ENCODE measurements at regions not wholly inside any gene's neighbourhood (a gene's known extent, or its start where the extent isn't known, plus 50 kb on each side); places are given as distances from the start of the nearest gene placed in this dataset.
"Not testable (repeated sequence)": the region's sequence is repeated elsewhere in the genome, so short reads cannot be mapped to it uniquely, and the experiment has no call there.

- H3K9me3 ChIP-seq (replicated peaks; ENCODE audit: control insufficient read depth, low read depth, low read length), result no peaks in the 10 kb centered on the region
- no peaks in the 10 kb centered on the region for H3K36me3 ChIP-seq (ENCODE audit: control insufficient read depth, insufficient read depth, low read length)
- H3K27me3 ChIP-seq (ENCODE audit: control insufficient read depth, insufficient read depth, low read length), result no peaks in the 10 kb centered on the region
- no peak overlapping the region for H3K4me3 ChIP-seq (ENCODE audit: low read length)
- 57% methylated on average over 1 of the region's 2 CpGs for WGBS (ENCODE audit: insufficient coverage)
- no peak overlapping the region for H3K27ac ChIP-seq (ENCODE audit: low read length)
- H3K4me1 ChIP-seq (ENCODE audit: control insufficient read depth, insufficient read depth, low read length), result no peaks in the 10 kb centered on the region
- peak; percentile 66 for DNase-seq
Measured at GRCh38 chr4:137375111-137375850, 157.0 kb downstream of the PCDH18 start.

GRCh38 chr4:137370679-137371078 is 161.6 kb downstream of the PCDH18 start:
- WGBS (ENCODE audit: insufficient coverage), result no CpG with 5 or more reads among the region's 2 CpGs
- no peak overlapping the region for H3K27ac ChIP-seq (ENCODE audit: low read length)

GRCh38 chr4:137370206-137370633 is 162.1 kb downstream of the PCDH18 start:
- no peaks in the 10 kb centered on the region for H3K27me3 ChIP-seq (ENCODE audit: control insufficient read depth, insufficient read depth, low read length)
- no peak overlapping the region for H3K27ac ChIP-seq (ENCODE audit: low read length)
- H3K4me1 ChIP-seq (ENCODE audit: control insufficient read depth, insufficient read depth, low read length), result no peaks in the 10 kb centered on the region
- H3K36me3 ChIP-seq (ENCODE audit: control insufficient read depth, insufficient read depth, low read length), result no peaks in the 10 kb centered on the region
- no peak overlapping the region for H3K4me3 ChIP-seq (ENCODE audit: low read length)
- WGBS (ENCODE audit: insufficient coverage), result no CpG with 5 or more reads among the region's 3 CpGs
- no peaks in the 10 kb centered on the region for H3K9me3 ChIP-seq (replicated peaks; ENCODE audit: control insufficient read depth, low read depth, low read length)
- no peak for DNase-seq

More at GRCh38 chr4:137370679-137371078, 161.6 kb downstream of the PCDH18 start:
- H3K27me3 ChIP-seq (ENCODE audit: control insufficient read depth, insufficient read depth, low read length), result no peaks in the 10 kb centered on the region
- no peaks in the 10 kb centered on the region for H3K36me3 ChIP-seq (ENCODE audit: control insufficient read depth, insufficient read depth, low read length)
- H3K9me3 ChIP-seq (replicated peaks; ENCODE audit: control insufficient read depth, low read depth, low read length), result no peaks in the 10 kb centered on the region
- no peak for DNase-seq
- H3K4me3 ChIP-seq (ENCODE audit: low read length), result no peak overlapping the region
- no peaks in the 10 kb centered on the region for H3K4me1 ChIP-seq (ENCODE audit: control insufficient read depth, insufficient read depth, low read length)

GRCh38 chr4:137367620-137368019 is 164.7 kb downstream of the PCDH18 start:
- no peak overlapping the region for H3K4me3 ChIP-seq (ENCODE audit: low read length)
- peak; percentile 24 for DNase-seq
- no peaks in the 10 kb centered on the region for H3K4me1 ChIP-seq (ENCODE audit: control insufficient read depth, insufficient read depth, low read length)
- H3K27me3 ChIP-seq (ENCODE audit: control insufficient read depth, insufficient read depth, low read length), result no peaks in the 10 kb centered on the region
- H3K27ac ChIP-seq (ENCODE audit: low read length), result no peak overlapping the region
- no CpG with 5 or more reads among the region's 2 CpGs for WGBS (ENCODE audit: insufficient coverage)
- H3K9me3 ChIP-seq (replicated peaks; ENCODE audit: control insufficient read depth, low read depth, low read length), result no peaks in the 10 kb centered on the region
- H3K36me3 ChIP-seq (ENCODE audit: control insufficient read depth, insufficient read depth, low read length), result no peaks in the 10 kb centered on the region

- WGBS (ENCODE audit: insufficient coverage), result no CpG with 5 or more reads among the region's 4 CpGs
- no peak for DNase-seq
- no peaks in the 10 kb centered on the region for H3K36me3 ChIP-seq (ENCODE audit: control insufficient read depth, insufficient read depth, low read length)
Measured at GRCh38 chr4:137363496-137363895, 168.8 kb downstream of the PCDH18 start.

GRCh38 chr4:137361756-137362470 is 170.4 kb downstream of the PCDH18 start:
- Histone ChIP-seq H3K36me3 (ENCODE audit: control insufficient read depth, insufficient read depth, low read length) (no peaks in the 10 kb centered on the region), H3K27ac (ENCODE audit: low read length) (no peak overlapping the region), H3K4me1 (ENCODE audit: control insufficient read depth, insufficient read depth, low read length) (peaks cover 3% of the 10 kb centered on the region), H3K4me3 (ENCODE audit: low read length) (no peak overlapping the region), H3K27me3 (ENCODE audit: control insufficient read depth, insufficient read depth, low read length) (no peaks in the 10 kb centered on the region), H3K9me3 (replicated peaks; ENCODE audit: control insufficient read depth, low read depth, low read length) (no peaks in the 10 kb centered on the region)
- WGBS (ENCODE audit: insufficient coverage), result no CpG with 5 or more reads among the region's 3 CpGs
- DNase-seq, result no peak

More at GRCh38 chr4:137363496-137363895, 168.8 kb downstream of the PCDH18 start:
- H3K27ac ChIP-seq (ENCODE audit: low read length), result no peak overlapping the region
- H3K4me3 ChIP-seq (ENCODE audit: low read length), result no peak overlapping the region
- no peaks in the 10 kb centered on the region for H3K9me3 ChIP-seq (replicated peaks; ENCODE audit: control insufficient read depth, low read depth, low read length)
- peaks cover 3% of the 10 kb centered on the region for H3K4me1 ChIP-seq (ENCODE audit: control insufficient read depth, insufficient read depth, low read length)
- no peaks in the 10 kb centered on the region for H3K27me3 ChIP-seq (ENCODE audit: control insufficient read depth, insufficient read depth, low read length)

- Histone ChIP-seq H3K27me3 (ENCODE audit: control insufficient read depth, insufficient read depth, low read length) (no peaks in the 10 kb centered on the region), H3K36me3 (ENCODE audit: control insufficient read depth, insufficient read depth, low read length) (no peaks in the 10 kb centered on the region), H3K9me3 (replicated peaks; ENCODE audit: control insufficient read depth, low read depth, low read length) (no peaks in the 10 kb centered on the region), H3K27ac (ENCODE audit: low read length) (no peak overlapping the region), H3K4me3 (ENCODE audit: low read length) (no peak overlapping the region), H3K4me1 (ENCODE audit: control insufficient read depth, insufficient read depth, low read length) (peaks cover 3% of the 10 kb centered on the region)
- DNase-seq, result no peak
- no CpG with 5 or more reads among the region's 1 CpG for WGBS (ENCODE audit: insufficient coverage)
Measured at GRCh38 chr4:137360761-137361160, 171.5 kb downstream of the PCDH18 start.

GRCh38 chr4:137359691-137360315 is 172.5 kb downstream of the PCDH18 start:
- WGBS (ENCODE audit: insufficient coverage), result no CpG with 5 or more reads among the region's 2 CpGs
- H3K27ac ChIP-seq (ENCODE audit: low read length), result peak overlapping the region; percentile 72
- no peaks in the 10 kb centered on the region for H3K36me3 ChIP-seq (ENCODE audit: control insufficient read depth, insufficient read depth, low read length)
- peak; percentile 89 for DNase-seq
- H3K4me3 ChIP-seq (ENCODE audit: low read length), result no peak overlapping the region
- H3K27me3 ChIP-seq (ENCODE audit: control insufficient read depth, insufficient read depth, low read length), result no peaks in the 10 kb centered on the region
- H3K9me3 ChIP-seq (replicated peaks; ENCODE audit: control insufficient read depth, low read depth, low read length), result no peaks in the 10 kb centered on the region
- H3K4me1 ChIP-seq (ENCODE audit: control insufficient read depth, insufficient read depth, low read length), result peaks cover 3% of the 10 kb centered on the region

- DNase-seq; H3K4me3 ChIP-seq (ENCODE audit: low read length): not testable (repeated sequence)
- no CpG with 5 or more reads among the region's 2 CpGs for WGBS (ENCODE audit: insufficient coverage)
Measured at GRCh38 chr4:137354562-137354961, 177.7 kb downstream of the PCDH18 start.

GRCh38 chr4:137347371-137347770 is 184.9 kb downstream of the PCDH18 start:
- H3K4me1 ChIP-seq (ENCODE audit: control insufficient read depth, insufficient read depth, low read length), result no peaks in the 10 kb centered on the region
- no peaks in the 10 kb centered on the region for H3K36me3 ChIP-seq (ENCODE audit: control insufficient read depth, insufficient read depth, low read length)
- peaks cover 6% of the 10 kb centered on the region for H3K9me3 ChIP-seq (replicated peaks; ENCODE audit: control insufficient read depth, low read depth, low read length)
- no peak overlapping the region for H3K27ac ChIP-seq (ENCODE audit: low read length)
- H3K4me3 ChIP-seq (ENCODE audit: low read length), result no peak overlapping the region
- H3K27me3 ChIP-seq (ENCODE audit: control insufficient read depth, insufficient read depth, low read length), result no peaks in the 10 kb centered on the region
- peak; percentile 51 for DNase-seq
- WGBS (ENCODE audit: insufficient coverage), result no CpG with 5 or more reads among the region's 2 CpGs

More at GRCh38 chr4:137354562-137354961, 177.7 kb downstream of the PCDH18 start:
- peaks cover 10% of the 10 kb centered on the region for H3K9me3 ChIP-seq (replicated peaks; ENCODE audit: control insufficient read depth, low read depth, low read length)
- not testable (repeated sequence) for H3K4me1 ChIP-seq (ENCODE audit: control insufficient read depth, insufficient read depth, low read length); H3K27me3 ChIP-seq (ENCODE audit: control insufficient read depth, insufficient read depth, low read length); H3K27ac ChIP-seq (ENCODE audit: low read length); H3K36me3 ChIP-seq (ENCODE audit: control insufficient read depth, insufficient read depth, low read length)

All from muscle of leg (tissue), 3 donors.